HCT116 (cell line): ENCODE measurements at regions not wholly inside any gene's neighbourhood (a gene's known extent, or its start where the extent isn't known, plus 50 kb on each side); places are given as distances from the start of the nearest gene placed in this dataset.

Experiments used
- ATAC-seq: fragments of 200-7000 bp; cut with Tn5 transposase; 2 replicates; pipeline ENCODE4 v1.9.1; 2020; ENCODE audit warnings: mild to moderate bottlenecking, moderate library complexity
- BruUV-seq: library from RNA; stranded (reverse); fragments of 400-500 nt; replicated peaks from 2 replicates; lab custom pipeline; 2021; lab: Mats Ljungman, UMichigan
- CTCF ChIA-PET: fragments of 300-600 bp; sonication (Branson Sonifier 250); formaldehyde crosslinking; loops from one replicate; lab custom pipeline; 2021; ENCODE audit warnings: antibody characterized with exemption; lab: Charles Lee
- POLR2A ChIA-PET: fragments of 300-600, 350-600 bp; sonication (Branson Sonifier 250); formaldehyde crosslinking; loops from one replicate; lab custom pipeline; 2021; ENCODE audit warnings: antibody characterized with exemption; lab: Charles Lee
- RAD21 ChIA-PET, 2 experiments: fragments of 300-600 bp; sonication (Branson Sonifier 250); formaldehyde crosslinking; loops; one replicate each; lab custom pipeline; 2023; ENCODE audit warnings: low total read pairs in 2 of 2; ENCODE audit not compliant: uncharacterized antibody in 2 of 2, unreplicated experiment in 2 of 2, low non-redundant PET in 1 of 2; lab: Charles Lee
- DNase-seq: peaks from one replicate; pipeline ENCODE4 v3.0.0-alpha.2; 2010; ENCODE audit warnings: low read depth, low spot score
- H2AFZ ChIP-seq: fragments of 200-600 bp; shearing (Covaris generic), sonication (generic); 2 replicates; pipeline ENCODE4 v1.6.1; 2017; ENCODE audit warnings: low read depth, mixed run types, mixed read lengths, antibody characterized with exemption, low read length; ENCODE audit not compliant: poor library complexity, severe bottlenecking
- H3K27ac ChIP-seq: 2 replicates; pipeline ENCODE4 v1.5.1; 2012; ENCODE audit warnings: low read depth, low read length
- H3K27me3 ChIP-seq: fragments of 200-600 bp; sonication (generic); 2 replicates; pipeline ENCODE4 v1.6.1; 2016; ENCODE audit warnings: mixed run types, low read length, mixed read lengths; ENCODE audit not compliant: insufficient read depth
- H3K36me3 ChIP-seq, 2 experiments: fragments of 200-500 bp in 1 of 2; fragments of 200-600 bp in 1 of 2; sonication (Bioruptor generic) in 1 of 2; sonication (generic) in 1 of 2; 2 replicates each; pipeline versions ENCODE4 v1.5.1 to v1.6.1; 2014 to 2016; ENCODE audit warnings: low read length in 2 of 2, inconsistent platforms in 1 of 2, mixed read lengths in 1 of 2, mixed run types in 1 of 2; ENCODE audit not compliant: insufficient read depth in 2 of 2, control insufficient read depth in 1 of 2
- H3K4me1 ChIP-seq, 2 experiments: fragments of 200-600 bp in 1 of 2; sonication (generic) in 1 of 2; 2 replicates each; pipeline versions ENCODE4 v1.5.1 to v1.6.1; 2012 to 2017; ENCODE audit warnings: low read length in 2 of 2, inconsistent platforms in 1 of 2, mild to moderate bottlenecking in 1 of 2, mixed read lengths in 1 of 2, mixed run types in 1 of 2, moderate library complexity in 1 of 2; ENCODE audit not compliant: insufficient read depth in 2 of 2, control insufficient read depth in 1 of 2
- H3K4me2 ChIP-seq: fragments of 200-600 bp; sonication (generic); 2 replicates; pipeline ENCODE4 v1.6.1; 2017; ENCODE audit warnings: mixed run types, low read length, mixed read lengths
- H3K4me3 ChIP-seq, 2 experiments: fragments of 200-600 bp in 1 of 2; sonication (generic) in 1 of 2; replicated peaks in 1 of 2; 2 replicates each; pipeline ENCODE4 v1.5.1; 2011 to 2016; ENCODE audit warnings: low read length in 2 of 2, control low read depth in 1 of 2, low read depth in 1 of 2, mild to moderate bottlenecking in 1 of 2, mixed read lengths in 1 of 2, mixed run types in 1 of 2
- H3K79me2 ChIP-seq: fragments of 200-600 bp; sonication (generic); 2 replicates; pipeline ENCODE4 v1.6.1; 2017; ENCODE audit warnings: mild to moderate bottlenecking, mixed run types, low read length, moderate library complexity, mixed read lengths; ENCODE audit not compliant: insufficient read depth
- H3K9ac ChIP-seq: fragments of 200-600 bp; sonication (generic); 2 replicates; pipeline ENCODE4 v1.6.1; 2016; ENCODE audit warnings: low read length, mixed read lengths
- H3K9me2 ChIP-seq: fragments of 200-600 bp; sonication (generic), shearing (Covaris generic); 2 replicates; pipeline ENCODE4 v1.6.1; 2017; ENCODE audit warnings: mixed run types, mild to moderate bottlenecking, moderate library complexity; ENCODE audit not compliant: insufficient read depth
- H3K9me3 ChIP-seq, 2 experiments: fragments of 200-500 bp in 1 of 2; fragments of 200-600 bp in 1 of 2; sonication (Bioruptor generic) in 1 of 2; sonication (generic) in 1 of 2; 2 replicates each; pipeline ENCODE4 v1.6.1; 2014 to 2017; ENCODE audit warnings: low read length in 2 of 2, mixed read lengths in 2 of 2, inconsistent platforms in 1 of 2, low read depth in 1 of 2, mild to moderate bottlenecking in 1 of 2, mixed run types in 1 of 2, moderate library complexity in 1 of 2; ENCODE audit not compliant: control insufficient read depth in 1 of 2, insufficient read depth in 1 of 2
- H4K20me1 ChIP-seq: fragments of 200-600 bp; sonication (generic), shearing (Covaris generic); 2 replicates; pipeline ENCODE4 v1.6.1; 2017; ENCODE audit warnings: mixed run types, mild to moderate bottlenecking, moderate library complexity; ENCODE audit not compliant: insufficient read depth
- ATF3 ChIP-seq: IDR thresholded peaks from 2 replicates; pipeline ENCODE4 v1.6.1; 2012
- TCF7L2 ChIP-seq: IDR thresholded peaks from 2 replicates; pipeline ENCODE4 v1.7.0; 2011; ENCODE audit warnings: borderline replicate concordance, inconsistent platforms; ENCODE audit not compliant: insufficient read depth, insufficient read length; ENCODE audit errors: extremely low read depth
- ZFX ChIP-seq: fragments of 450-650 bp; IDR thresholded peaks from 2 replicates; pipeline ENCODE4 v1.6.1; 2017
- intact Hi-C: fragments of 100-400 bp; cut with micrococcal nuclease; formaldehyde crosslinking; loops from 2 replicates; pipeline ENCODE4 v1.10.0; 2022

- H3K4me3 ChIP-seq, result no peak overlapping the region
- no peak overlapping the region for H2AFZ ChIP-seq
- POLR2A ChIA-PET, result no interaction called here
- H3K4me2 ChIP-seq, result no peak overlapping the region
- H3K9me3 ChIP-seq, result no peaks in the 10 kb centered on the region
- no peak for DNase-seq
- no peaks in the 10 kb centered on the region for H3K27me3 ChIP-seq
- TF ChIP-seq ZFX, result no peak
- no peak for TF ChIP-seq ATF3
- TF ChIP-seq, all 23 proteins: peak for 0
- no peaks in the 10 kb centered on the region for H4K20me1 ChIP-seq
- no peaks in the 10 kb centered on the region for H3K36me3 ChIP-seq
- intact Hi-C loops, result no loop called here
- no peaks in the 10 kb centered on the region for H3K79me2 ChIP-seq
- ChIA-PET CTCF (no interaction called here), RAD21 (no interaction called here)
- no peak for ATAC-seq
- H3K9me2 ChIP-seq, result no peaks in the 10 kb centered on the region
- no peaks in the 10 kb centered on the region for H3K4me1 ChIP-seq
- no peak overlapping the region for H3K27ac ChIP-seq
- no TSS peak for BruUV-seq
- no peak overlapping the region for H3K9ac ChIP-seq
These were observed 205.9 kb upstream of the GBE1 start for GRCh38 chr3:81967393-81967792.

- H3K4me3 ChIP-seq, result no peak overlapping the region
- DNase-seq (no peak), ATAC-seq (no peak)
- H4K20me1 ChIP-seq, result no peaks in the 10 kb centered on the region
- ChIA-PET POLR2A (no interaction called here), RAD21 (no interaction called here), CTCF (no interaction called here)
- H3K9ac ChIP-seq, result no peak overlapping the region
- no peaks in the 10 kb centered on the region for H3K9me2 ChIP-seq
- no peaks in the 10 kb centered on the region for H3K4me1 ChIP-seq
- H2AFZ ChIP-seq, result no peak overlapping the region
- H3K27me3 ChIP-seq, result no peaks in the 10 kb centered on the region
- H3K4me2 ChIP-seq, result no peak overlapping the region
- H3K79me2 ChIP-seq, result no peaks in the 10 kb centered on the region
- no peak overlapping the region for H3K27ac ChIP-seq
- intact Hi-C loops, result no loop called here
- no peaks in the 10 kb centered on the region for H3K36me3 ChIP-seq
- no peak for TF ChIP-seq TCF7L2
- TF ChIP-seq, all 23 proteins: peak for 0
- no peaks in the 10 kb centered on the region for H3K9me3 ChIP-seq
- BruUV-seq, result no TSS peak
These were observed 204.3 kb upstream of the GBE1 start for GRCh38 chr3:81965696-81966095.
